ENCODE measurements at regions not wholly inside any gene's neighbourhood (a gene's known extent, or its start where the extent isn't known, plus 50 kb on each side); places are given as distances from the start of the nearest gene placed in this dataset.

DNA sequence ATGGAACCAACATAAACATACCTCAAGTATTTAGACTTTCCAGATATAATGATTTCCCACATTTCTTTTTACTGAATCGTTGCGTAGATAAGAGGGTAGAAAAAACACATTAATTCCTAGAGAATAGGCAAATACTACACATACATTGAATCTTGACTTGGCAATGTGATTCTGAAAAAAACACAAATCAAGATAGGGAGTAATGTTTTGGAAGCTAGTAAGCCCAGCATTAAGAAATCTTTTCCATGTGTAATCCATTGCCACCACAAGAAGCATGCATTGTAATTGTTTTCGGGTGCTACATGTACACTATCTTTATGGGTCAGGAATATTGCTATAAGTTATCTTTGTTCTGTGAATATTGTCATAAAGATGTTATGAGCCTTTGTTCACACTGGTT, 269.8 kb upstream of the PDGFD start:
- no peak for DNase-seq (ENCODE audit: low spot score)

DNA sequence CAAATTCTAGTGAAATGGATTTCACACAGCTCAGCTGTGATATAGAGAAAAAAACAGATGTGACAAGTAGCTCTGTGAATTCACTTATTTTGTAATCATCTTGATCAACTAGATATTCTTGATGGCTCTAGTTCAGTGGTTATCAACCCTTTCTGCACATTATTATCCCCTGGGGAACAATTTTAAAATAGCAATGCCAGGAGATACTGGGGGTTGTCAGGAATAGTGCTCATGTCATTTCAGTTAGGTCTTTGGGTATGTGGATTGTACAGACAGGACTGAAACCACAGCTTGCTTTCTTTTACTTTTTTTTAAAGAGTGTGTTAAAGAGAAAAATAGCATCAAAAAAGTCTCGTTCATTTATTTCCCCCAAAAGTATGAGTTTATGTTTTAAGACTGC, 269.0 kb upstream of the PDGFD start:
- DNase-seq (ENCODE audit: low spot score) = no peak

DNA sequence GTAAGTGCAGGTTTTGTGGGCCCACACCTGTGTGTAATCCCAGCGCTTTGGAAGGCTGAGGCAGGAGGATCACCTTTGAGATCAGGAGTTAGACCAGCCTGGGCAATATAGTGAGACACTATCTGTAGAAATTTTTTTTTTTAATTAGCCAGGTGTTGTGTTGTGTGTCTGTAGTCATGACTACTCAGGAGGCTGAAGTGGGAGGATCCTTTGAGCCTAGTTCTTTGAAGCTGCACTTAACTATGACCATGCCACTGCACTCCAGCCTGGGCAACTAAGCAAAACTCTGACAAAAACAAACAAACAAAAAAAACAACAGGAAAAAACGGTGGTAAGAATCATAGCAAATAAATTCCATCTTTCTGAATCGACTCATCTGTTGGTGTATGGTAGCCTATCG, 268.6 kb upstream of the PDGFD start:
- no peak for DNase-seq (ENCODE audit: low spot score)

DNA sequence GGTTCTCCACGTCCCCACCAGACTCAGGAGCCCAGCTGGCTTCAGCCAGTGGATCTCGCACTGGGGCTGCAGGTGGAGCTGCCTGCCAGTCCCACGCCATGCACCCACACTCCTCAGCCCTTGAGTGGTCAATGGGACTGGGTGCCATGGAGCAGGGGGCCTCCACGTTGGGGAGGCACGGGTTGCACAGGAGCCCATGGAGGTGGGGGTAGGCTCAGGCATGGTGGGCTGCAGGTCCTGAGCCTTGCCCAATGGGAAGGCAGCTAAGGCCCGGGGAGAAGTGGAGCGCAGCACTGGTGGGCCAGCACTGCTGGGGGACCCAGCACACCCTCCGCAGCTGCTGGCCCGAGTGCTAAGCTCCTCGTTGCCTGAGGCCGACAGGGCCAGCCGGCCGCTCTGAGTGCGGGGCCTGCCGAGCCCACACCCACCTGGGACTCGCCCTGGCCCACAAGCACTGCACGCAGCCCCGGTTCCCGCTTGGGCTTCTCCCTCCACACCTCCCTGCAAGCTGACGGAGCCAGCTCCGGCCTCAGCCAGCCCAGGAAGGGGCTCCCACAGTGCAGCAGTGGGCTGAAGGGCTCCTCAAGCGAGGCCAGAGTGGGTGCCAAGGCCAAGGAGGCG, 258.5 kb upstream of the PDGFD start:
- DNase-seq (ENCODE audit: low spot score) = no peak

DNA sequence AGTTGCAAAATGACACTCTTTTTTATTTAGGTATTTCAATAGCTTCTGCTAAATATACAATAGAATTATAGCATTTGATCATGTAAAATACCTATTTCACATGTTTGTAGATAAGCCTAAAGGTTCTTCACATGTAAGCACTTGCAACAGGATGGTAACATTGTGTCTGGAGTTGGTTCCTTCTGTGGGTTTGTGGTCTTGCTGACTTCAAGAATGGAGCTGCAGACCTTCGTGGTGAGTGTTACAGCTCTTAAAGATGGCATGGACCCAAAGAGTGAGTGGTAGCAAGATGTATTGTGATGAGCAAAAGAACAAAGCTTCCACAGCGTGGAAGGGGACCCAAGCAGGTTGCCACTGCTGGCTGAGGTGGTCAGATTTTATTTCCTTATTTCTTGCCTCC, 246.4 kb upstream of the PDGFD start:
- no peak for DNase-seq (ENCODE audit: low spot score)

DNA sequence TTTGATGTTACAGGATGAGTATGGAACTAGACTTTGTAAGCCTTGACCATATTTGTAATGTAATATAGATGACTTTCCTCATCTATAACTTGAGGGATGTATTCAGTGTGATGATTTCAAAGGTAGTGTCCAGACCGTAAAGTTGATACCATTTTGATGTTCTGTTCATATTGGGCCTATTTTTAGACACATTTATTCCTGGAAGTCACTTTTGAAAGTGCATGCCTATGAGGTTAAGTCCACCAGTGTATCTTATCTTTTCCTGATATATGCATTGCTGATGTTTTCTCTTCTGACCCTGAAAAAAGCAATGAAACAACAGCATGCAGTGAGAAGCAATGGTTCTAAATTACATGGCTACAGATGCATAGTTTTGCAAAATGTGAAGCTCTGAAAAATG, 244.7 kb upstream of the PDGFD start:
- no peak for DNase-seq (ENCODE audit: low spot score)

DNA sequence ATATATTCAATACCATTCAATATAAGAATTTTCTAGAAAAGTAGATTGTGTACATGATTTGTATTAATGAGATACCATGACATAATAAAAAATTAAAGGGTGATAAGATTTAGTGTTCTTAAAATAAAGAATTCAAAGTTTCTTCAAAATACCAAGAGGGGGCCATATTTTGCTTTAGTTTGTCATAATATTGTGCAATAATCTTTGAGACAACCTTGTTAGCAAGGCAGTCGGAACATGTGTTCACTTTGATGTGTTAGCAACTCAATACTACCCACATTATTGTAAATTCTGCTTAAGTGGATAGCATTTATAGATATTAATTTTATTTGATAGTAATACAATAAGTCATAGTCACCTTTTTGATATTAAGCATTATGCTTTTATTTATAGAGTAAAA, 241.3 kb upstream of the PDGFD start:
- DNase-seq (ENCODE audit: low spot score) = no peak

DNA sequence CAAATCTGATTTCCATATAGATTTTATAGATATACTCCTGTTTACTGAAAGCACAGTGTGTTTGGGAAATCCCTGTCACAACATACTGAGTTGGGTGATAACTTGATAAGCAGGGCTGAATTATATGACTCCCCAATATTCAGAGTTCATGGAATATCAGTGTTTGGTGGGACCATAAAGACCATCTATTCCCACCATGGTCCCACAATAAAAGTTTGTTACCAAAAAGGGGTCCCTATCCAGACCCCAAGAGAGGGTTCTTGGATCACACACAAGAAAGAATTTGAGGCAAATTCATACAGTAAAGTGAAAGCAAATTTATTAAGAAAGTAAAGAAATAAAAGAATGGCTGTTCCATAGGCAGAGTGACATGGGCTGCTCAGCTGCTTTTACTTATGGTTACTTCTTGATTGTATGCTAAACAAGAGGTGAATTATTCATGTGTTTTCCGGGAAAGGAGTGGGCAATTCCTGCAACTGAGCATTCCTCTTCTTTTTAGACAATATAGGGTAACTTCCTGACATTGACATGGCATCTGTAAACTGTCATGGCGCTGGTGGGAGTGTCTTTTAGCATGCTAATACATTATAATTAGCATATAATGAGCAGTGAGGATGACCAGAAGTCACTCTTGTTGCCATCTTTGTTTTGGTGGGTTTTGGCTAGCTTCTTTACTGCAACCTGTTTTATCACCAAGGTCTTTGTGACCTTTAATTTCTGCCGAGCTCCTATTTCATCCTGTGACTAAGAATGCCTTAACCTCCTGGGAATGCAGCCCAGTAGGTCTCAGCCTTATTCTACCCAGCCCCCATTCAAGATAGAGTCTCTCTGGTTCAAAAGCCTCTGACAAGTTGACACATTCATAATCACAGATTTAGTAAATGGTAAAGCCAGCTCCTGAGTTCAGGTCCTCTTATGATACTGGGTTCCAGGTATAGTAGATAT, 240.6 kb upstream of the PDGFD start:
- DNase-seq (ENCODE audit: low spot score) = no peak

DNA sequence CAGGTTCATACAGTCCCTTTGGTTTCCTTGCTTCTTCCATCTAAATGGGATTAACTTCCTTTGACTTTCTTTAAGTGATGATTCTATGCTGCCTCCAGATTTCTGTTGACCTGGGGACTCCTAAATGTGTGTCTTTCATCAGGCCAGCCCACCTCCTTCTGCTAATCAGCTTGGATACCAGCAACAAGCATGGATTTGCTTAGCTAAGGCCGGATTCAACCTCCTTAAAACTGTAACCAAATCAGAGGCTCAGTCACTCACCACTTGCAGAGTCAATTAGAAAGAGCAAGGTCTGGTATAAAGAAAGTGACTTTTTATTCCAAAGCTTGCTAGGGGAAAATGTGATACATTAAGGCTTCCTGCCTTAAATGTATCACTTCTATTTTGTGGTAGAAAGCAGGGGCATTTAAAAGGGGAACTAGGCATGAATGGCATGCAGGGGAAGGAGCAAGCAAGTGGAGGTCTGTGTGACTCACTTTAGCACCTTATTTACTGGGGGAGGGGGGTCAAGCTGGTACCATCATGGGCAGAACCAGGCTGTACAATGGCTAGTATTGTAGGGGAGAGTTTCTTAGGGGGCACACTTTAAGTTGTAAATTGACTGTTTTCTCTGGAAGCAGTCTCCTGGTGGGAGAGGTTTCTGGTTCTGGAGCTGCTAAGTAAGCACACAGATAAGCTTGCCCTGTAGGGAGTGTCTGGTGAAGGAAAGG, 239.0 kb upstream of the PDGFD start:
- DNase-seq (ENCODE audit: low spot score) = no peak

DNA sequence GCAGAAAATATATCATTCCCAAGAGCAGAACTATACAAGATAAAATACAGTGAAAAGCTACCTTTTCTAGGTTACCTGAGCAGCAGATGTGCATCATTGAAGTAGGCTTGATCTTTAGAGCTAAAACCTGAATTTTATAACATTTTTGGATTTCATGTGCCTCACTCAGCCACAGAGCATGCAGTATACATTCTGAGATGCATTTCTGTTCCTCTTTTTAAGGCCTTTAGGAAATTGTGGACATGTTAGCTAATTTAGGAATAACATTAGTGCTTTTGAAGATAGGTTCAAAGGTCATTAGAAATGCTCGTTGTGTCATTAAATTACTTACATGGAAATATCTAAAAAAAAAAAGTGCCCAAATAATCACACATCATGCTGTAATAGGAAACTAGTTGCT, 230.6 kb upstream of the PDGFD start:
- DNase-seq (ENCODE audit: low spot score) = no peak

DNA sequence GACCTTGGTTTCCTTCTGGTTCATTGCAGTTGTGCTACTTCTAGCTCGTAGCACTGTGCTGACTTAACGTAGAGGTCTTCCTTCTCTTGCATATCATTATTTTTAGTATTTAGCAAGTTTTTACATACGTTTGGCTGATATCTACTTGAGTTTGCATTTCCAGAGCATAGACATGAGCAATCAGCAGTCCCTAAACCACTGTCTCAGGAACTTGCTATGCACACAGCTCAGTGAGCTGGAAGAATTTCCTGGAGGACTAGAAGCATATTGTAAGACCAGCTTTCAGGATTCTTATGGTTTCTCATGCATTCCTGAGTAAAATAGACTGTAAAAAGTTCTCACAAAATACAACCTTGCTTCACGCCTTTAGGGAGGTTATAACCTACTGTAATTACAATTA, 226.7 kb upstream of the PDGFD start:
- no peak for DNase-seq (ENCODE audit: low spot score)

DNA sequence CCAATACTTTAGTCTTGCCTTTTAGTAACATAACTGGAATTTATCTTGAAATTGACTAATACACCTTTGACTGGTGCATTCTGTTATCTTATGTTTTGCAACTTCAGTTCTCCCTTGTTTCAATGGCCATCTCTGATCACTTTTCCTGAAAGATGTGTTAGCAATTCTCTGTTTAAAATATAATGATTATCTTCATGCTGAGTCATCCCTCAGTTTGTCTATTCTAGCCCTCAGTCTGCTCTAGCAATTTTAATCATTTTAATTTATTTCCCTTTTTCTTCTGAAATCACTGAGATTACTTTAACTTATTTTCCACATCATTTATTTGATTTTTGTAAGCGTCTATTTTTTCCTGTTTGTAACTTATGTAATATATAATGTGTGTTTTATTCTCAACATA, 221.9 kb upstream of the PDGFD start:
- no peak for DNase-seq (ENCODE audit: low spot score)

DNA sequence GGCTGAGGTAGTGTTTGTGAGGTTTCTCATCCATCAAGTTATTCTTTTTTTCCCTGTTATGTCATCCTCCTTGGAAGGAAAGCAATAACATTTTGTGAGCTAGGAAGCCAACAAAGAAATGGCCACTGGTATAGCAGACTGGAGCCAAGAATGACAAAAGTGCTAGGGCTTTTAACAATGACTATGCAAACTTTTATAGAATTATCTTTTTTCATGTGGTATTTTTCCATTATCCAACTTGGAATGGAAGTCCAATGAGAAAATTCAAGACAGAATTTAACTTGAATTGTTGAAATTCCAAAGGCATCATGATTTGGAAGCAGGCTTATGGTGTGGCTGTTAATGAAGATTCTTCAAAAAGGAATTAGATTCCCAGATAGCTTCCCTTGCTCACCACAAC, 216.4 kb upstream of the PDGFD start:
- DNase-seq (ENCODE audit: low spot score) = no peak

DNA sequence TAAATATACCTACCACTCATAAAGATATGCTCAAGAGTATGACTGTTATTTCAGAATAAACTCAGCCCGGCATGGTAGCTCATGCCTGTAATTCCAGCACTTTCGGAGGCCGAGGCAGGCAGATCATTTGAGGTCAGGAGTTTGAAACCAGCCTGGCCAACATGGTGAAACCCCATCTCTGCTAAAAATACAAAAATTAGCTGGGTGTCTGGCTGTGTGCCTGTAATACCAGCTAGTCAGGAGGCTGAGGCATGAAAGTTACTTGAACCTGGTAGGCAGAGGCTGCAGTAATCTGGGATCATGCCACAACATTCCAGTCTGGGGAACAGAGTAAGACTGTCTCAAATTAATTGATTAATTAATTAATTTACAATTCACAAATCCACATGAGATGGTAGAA, 208.2 kb upstream of the PDGFD start:
- DNase-seq (ENCODE audit: low spot score) = no peak

DNA sequence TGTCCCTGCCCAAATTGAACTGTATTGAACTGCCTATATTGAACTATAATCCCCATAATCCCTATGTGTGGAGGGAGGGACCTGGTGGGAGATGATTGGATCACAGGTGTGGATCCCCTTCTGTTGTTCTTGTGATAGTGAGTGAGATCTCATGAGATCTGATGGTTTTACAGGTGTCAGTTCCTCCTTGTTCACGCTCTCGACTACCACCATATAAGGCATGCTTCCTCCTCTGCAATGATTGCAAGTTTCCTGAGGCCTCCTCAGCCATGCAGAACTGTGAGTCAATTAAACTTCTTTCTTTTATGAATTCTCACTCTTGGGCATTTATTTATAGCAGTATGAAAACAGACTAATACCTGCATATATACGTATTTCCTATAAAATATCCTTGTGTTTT, 206.5 kb upstream of the PDGFD start:
- DNase-seq (ENCODE audit: low spot score) = no peak

DNA sequence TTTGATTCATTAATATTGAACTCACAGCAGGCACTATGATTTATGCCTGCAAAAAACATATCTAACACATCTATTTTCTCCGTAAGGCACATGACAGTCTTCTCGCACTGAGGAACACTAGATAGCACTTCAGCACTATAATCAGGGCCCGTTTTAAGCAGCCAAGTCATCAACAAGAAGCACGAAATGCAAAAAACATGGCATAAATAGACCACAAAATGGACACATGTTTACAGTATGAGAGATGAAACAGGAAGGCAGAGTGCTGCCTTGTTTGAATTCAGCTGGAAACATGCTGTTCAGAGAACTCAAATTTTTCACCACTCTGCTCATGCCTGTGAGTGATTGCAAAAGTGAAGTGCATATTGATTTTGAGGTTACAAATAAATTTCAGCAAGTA, 205.8 kb upstream of the PDGFD start:
- no peak for DNase-seq (ENCODE audit: low spot score)

DNA sequence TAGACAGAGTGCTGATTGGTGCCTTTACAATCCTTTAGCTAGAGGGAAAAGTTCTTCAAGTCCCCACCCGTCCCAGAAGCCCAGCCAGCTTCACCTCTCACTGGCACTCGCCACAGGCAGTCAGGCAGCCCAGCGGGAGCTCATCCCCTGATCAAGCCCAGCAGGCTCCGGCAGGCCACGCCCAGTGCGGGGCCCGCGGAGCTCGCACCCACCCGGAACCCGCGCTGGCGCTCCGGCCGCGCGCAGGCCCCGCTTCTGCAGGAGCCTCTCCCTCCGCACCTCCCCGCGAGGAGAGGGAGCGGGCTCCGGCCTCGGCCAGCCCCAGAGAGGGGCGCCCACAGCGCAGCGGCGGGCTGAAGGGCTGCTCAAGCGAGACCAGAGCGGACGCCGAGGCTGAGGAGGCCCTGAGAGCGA, 202.4 kb upstream of the PDGFD start:
- DNase-seq (ENCODE audit: low spot score) = no peak

DNA sequence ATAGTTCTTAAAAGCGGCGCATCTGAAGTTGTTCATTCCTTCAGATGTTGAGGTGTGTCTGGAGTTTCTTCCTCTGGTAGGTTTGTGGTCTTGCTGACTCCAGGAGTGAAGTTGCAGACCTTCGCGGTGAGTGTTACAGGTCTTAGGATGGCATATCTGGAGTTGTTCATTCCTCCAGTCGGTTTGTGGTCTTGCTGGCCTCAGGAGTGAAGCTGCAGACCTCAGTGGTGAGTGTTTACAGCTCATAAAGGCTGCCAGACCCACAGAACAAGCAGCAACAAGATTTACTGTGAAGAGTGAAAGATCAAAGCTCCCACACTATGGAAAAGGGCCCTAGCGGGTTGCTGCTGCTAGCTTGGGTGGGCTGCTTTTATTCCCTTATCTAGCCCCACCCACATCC, 201.7 kb upstream of the PDGFD start:
- no peak for DNase-seq (ENCODE audit: low spot score)

DNA sequence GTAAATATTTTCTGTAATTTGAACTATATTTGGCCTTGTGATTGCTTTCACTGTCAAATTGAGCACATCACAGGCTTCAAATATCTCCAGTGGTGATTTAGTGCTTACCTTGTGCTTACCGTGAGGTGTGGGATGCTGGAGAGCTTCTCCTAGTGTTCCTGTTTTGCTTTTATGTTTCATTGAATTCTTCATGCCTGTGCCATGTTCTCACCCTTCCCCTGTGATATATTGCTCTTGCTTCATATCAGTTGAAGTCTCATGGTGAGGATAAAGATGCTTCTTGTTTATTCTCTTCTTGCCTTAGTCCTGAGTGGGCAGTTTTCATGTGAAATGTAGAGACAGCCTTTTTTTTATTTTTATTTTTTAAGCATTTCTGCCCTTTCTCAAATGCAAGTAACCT, 198.0 kb upstream of the PDGFD start:
- DNase-seq (ENCODE audit: low spot score) = no peak

DNA sequence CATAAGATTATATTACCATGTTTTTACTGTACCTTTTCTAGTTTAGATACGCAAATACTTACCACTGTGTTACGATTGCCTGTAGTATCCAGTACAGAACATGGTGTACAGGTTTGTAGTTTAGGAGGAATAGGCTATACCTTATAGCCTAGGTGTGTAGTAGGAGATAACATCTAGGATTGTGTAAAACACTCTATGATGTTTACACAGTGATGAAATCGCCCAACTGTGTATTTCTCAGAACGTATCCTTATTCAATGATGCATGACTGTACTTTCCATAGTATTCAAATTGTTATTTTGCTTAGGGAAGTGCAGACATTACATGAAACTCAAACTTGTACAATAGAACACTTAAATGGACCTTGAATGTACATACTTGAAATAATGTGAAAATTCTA, 188.1 kb upstream of the PDGFD start:
- no peak for DNase-seq (ENCODE audit: low spot score)

DNA sequence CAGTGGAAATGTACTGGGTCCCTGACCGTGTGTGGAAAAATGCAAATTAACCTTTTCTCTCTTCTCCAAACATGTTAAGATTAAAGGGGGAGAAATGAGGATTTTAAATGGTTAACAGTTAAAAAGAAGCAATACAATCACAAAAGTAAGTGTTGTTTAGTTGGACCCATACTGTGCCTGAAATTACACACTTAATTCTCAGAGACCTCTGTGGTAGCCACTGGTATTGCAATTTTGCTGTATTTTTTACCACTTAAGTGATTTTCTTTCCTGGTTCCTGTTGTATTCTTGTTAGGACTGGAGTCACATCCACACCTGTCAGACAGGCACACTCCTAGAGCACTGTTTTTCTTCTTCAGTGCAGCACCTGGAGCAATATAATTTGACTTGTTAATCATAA, 179.6 kb upstream of the PDGFD start:
- no peak for DNase-seq (ENCODE audit: low spot score)

DNA sequence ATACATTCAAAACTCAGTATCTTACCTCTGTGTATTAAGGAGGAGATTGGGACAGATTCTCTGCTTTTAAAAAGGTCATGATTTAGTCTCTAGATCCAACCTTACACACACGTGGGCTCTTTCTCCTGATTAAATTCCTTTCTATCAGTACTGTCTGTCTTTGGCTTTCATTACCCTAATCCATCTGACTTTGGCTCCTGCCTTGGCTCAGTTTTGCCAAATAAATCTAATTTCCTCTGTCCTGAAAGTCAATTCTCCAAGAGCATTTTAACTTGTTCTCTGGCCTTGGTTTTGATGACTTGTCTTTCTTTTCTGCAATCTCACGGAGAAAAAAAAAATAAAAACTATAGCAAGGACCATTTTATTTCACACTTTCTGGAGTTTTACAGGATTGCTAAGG, 176.6 kb upstream of the PDGFD start:
- DNase-seq (ENCODE audit: low spot score) = no peak

DNA sequence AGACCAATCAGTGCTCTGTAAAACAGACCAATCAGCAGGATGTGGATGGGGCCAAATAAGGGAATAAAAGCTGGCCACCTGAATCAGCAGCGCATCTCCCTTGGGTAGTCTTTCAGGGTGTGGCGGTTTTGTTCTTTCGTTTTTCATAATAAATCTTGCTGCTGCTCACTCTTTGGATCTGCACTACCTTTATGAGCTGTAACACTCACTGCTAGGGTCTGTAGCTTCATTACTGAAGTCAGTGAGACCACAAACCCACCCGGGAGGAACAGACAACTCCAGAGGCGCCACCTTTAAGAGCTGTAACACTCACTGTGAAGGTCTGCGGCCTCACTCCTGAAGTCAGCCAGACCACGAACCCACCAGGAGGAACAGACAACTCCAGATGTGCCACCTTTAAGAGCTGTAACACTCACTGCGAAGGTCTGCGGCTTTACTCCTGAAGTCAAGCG, 175.5 kb upstream of the PDGFD start:
- DNase-seq (ENCODE audit: low spot score) = no peak

Measured in CD4-positive, alpha-beta T cell treated with Interleukin-6 at 100 ng/mL for 8 hours (primary cell).